ENCODE measurements at regions not wholly inside any gene's neighbourhood (a gene's known extent, or its start where the extent isn't known, plus 50 kb on each side); places are given as distances from the start of the nearest gene placed in this dataset.
"Not testable (repeated sequence)": the region's sequence is repeated elsewhere in the genome, so short reads cannot be mapped to it uniquely, and the experiment has no call there.

- DNase-seq (ENCODE audit: low spot score): not testable (repeated sequence)
Measured at GRCh38 chr11:114805431-114805830, 127.1 kb downstream of the NXPE2 start.

DNA sequence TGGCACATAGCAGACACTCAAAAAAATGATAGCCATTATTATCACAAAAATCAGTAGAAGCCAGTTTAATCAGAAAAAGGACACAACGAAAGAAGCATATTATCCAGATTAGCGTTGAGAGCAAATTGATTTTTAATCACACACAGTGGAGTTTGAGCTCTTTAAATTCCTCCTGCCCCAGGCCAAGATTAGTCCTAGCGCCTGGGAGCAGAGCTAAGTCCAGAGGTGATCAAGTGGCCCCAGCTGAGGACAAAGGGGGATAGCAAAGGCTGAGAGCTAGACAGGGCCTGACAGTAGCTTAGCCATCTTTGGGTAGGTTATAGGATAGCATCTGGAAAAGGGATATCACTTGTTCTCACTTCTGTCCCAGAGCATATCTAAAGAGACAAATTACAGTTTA is 133.6 kb downstream of the NXPE2 start:
- DNase-seq (ENCODE audit: low spot score): no peak

DNA sequence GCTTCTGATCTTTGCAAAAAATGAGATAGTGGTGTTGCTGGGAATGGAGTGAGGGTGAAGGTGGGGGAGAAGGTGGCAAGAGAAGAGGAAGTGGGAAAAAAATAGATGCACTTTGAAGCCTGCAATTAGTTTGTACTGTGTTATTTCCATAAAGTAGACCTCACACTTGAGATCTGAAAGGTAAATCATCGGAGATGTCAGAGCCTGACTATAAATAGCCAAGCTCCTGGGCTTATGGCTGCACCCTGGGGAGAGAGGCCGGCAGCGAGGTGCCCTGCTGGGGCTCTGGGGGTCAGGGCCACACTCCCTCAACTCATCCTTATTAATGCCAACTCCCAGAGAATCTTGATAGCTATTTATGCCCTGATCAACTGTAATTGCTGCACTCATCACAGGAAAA is 134.4 kb downstream of the NXPE2 start:
- no peak for DNase-seq (ENCODE audit: low spot score)

DNA sequence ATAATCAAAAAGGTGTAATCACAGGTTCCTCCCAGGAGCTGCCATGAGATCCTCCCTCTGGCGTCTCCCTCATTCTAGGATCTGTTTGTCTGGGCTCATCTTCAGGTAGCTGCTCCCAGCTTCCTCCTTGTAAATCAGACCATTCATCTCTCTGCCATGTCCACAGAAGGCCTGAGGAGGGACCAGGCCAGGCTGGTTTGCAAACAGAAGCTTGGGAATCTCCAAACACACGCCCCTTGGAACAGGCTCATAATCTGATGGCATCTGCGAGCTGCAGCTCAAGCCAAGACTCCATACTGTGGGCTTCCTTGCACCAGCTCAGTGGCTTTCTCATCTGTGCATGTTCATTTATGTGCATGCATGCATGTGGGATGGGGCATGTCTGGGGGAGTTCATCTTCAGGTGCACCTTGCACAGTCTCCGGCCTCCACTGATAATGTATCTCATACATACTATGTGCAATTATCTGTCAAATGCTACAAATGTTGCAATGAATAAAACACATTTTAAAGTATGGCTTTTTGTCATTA is 134.9 kb downstream of the NXPE2 start:
- no peak for DNase-seq (ENCODE audit: low spot score)

DNA sequence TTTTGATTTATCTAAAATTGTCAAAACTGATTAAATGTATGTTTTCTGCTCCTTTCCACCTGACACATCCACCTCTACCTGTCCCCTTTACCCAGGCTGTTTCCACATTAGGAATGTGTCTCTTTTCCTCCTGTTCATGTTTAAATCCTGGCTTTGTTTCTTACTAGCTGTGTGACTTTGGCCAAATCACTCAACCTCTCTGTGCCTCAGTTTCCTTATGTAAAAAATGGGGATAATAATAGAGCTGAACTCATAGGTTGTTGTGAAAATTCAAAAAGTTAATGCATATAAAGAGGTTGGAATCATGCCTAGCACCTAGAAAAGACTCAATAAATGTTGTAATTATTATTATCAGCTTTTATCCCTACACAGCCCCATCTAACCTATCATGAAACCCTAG is 136.8 kb downstream of the NXPE2 start:
- DNase-seq (ENCODE audit: low spot score): no peak

DNA sequence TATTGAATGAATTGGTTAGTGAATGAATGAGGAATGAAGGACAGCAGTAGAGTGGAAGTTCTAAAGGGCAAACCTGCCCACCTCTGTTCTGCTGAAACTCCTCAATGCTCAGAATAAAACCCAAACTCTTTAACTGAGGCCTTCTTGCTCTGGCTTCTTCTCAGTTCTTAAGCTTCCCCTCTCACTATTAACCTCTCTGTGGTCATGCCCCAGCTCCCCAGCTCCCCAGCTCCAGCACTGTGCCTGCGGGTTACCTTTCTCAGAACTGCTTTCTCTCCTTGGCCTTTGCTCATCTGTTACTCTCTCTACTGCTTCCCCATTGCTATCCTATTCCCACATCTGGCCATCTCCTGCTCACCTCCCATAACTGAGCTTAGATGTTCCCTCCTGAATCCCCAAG is 137.4 kb downstream of the NXPE2 start:
- no peak for DNase-seq (ENCODE audit: low spot score)

GRCh38 chr11:114816791-114817190 is 138.5 kb downstream of the NXPE2 start:
- no peak for DNase-seq (ENCODE audit: low spot score)

DNA sequence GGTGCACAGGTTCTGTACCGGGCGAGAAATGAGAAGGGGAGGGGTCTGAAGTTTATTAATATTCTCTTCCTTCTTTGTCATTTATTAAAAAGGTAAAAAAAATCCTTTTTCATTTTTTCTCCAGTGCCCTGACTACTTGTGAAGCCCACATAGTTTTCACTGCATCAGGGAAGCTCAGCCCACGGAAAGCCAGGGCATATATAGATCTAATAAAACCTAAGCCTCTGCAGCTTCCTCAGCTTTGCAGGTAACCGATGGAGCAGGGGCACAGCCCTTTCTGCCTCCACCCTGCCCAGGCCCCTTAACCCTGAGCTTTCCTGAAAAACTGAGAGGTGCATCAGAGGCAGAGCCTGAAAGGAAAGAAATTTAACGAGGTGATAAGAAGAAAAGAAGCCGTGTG is 140.1 kb downstream of the NXPE2 start:
- no peak for DNase-seq (ENCODE audit: low spot score)

- no peak for DNase-seq (ENCODE audit: low spot score)
Measured at GRCh38 chr11:114819028-114819427, 140.7 kb downstream of the NXPE2 start.

DNA sequence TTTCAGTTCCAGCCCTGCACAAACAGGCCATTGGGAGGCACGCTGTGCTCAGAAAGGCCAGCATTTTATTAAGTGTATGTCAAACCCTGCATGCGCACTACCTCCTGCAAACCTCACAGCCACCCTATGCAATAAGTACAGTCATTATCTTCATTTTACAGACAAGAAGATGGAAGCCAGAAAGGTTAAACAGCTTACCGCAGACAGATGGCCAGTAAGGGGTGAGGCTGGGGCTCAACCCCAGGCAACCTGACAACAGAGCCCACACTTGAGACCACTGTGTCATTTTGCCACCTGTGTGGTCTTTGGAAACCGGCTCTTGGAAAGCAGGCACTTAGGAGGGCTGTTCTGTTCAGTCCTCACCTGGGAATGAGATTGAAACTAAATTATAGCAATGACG is 142.3 kb downstream of the NXPE2 start:
- no peak for DNase-seq (ENCODE audit: low spot score)

GRCh38 chr11:114821621-114822412 is 143.5 kb downstream of the NXPE2 start:
- DNase-seq (ENCODE audit: low spot score): no peak

DNA sequence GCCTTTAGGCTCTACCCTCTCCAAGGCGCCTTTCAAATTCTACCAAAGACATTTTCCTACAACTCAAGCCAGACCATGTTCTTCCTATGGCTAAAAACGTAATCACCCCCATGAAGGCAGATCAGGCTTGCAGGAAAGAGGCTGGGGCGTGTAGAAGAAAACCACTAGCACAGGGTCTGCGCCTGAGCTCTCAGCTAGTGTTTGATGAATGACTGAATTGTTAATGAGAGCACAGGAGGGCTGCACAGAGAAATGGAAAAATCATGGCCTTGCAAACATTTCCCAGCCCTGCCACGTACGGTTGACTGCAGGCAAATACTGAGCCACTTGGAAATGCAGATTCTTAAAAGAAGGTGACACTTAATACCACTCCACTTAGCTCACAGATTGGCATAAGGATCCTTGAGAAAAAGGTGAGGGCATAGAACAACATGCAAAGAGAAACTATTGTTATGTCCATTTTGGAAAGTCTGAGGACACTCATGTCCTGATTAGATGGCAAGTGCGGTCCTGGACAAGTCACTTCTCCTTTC is 148.6 kb downstream of the NXPE2 start:
- no peak for DNase-seq (ENCODE audit: low spot score)

- DNase-seq (ENCODE audit: low spot score): no peak
Measured at GRCh38 chr11:114827736-114828135, 149.4 kb downstream of the NXPE2 start.

DNA sequence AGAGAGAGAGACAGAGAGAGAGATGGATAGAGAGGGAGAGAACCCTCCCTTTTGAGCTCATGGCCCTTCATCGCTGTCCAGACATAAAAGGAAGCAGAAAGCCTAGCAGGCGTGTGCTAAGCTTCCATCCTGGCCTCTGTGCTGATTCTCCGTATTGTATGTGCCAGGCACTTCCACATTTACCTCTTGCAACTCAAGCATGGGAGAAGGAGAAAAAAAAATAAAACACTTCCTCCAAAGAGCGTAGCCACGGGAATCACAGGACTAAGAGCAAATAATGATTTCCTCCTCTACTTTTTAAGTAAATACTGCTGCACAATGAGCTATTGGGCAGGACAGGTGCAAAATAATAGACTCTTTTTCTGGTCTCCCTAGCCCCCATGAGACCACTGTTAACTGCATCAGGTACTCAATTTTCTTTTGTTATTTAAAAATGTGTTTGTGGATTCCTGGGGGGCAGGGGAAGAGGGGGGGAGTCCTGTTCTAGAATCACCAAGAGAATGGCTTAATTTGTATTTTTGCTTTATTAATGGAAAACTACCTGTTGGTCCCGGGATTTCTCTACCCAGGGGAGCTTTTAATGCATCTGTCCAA is 154.3 kb downstream of the NXPE2 start:
- DNase-seq (ENCODE audit: low spot score): no peak

GRCh38 chr11:114836161-114836560 is 157.8 kb downstream of the NXPE2 start:
- no peak for DNase-seq (ENCODE audit: low spot score)

DNA sequence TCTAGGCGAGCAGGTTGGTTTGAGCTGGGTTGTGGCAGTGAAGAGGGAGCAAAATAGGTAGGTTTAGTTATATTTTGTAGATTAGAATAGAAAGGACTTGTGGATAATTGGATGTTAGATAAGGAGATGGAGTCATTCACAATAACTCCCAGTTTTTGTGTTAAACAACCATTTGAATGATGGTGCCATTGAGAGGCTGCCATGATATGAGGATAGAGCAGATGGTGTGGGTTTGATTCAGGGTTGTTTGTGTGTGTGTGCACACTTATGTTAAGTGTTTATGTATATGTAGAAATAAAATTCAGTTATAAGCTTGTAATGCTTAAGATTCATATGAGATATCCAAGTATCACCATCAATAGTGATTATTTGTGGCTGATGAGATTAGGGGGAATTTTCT is 166.6 kb downstream of the NXPE2 start:
- no peak for DNase-seq (ENCODE audit: low spot score)

- DNase-seq (ENCODE audit: low spot score): no peak
Measured at GRCh38 chr11:114845766-114846415, 167.6 kb downstream of the NXPE2 start.

DNA sequence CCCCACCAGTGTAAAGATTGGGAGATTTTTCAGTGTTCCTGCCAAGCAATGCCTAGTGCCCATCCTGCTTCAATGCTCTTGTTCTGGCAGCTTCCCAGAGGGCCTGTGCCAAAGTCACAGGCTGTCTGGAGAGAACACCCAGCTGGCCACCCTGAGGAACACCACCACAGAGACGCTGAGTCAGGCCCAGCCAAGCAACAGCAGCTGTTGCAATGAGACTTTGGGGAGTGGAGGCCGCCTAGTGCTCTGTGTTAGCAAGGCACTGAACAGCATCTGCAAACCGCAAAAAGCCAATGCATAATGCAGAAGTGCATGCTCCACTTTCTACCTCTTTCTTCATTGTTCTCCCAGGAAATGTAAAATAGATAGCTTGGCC is 168.1 kb downstream of the NXPE2 start:
- no peak for DNase-seq (ENCODE audit: low spot score)

- DNase-seq (ENCODE audit: low spot score): no peak
Measured at GRCh38 chr11:114847306-114847975, 169.1 kb downstream of the NXPE2 start.

DNA sequence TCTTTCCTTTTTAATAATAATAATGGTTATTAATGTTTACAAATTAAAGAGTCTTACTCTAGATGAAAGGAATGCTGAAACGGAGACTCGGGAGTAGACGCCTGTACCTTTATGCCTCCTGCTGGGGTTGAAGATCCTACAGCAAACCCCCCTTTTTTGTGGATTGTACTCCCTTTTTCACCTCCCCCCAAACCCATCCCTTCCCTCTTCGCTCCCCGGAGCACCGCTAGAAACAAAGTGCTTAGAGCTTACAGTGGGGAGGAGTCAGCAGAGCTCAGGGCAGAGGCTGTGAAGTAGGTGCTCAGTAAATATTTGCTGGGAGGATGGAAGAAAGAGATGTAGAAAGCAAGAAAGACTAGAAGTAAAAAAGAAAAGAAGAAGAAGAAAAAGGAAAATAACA is 169.7 kb downstream of the NXPE2 start:
- DNase-seq (ENCODE audit: low spot score): no peak

GRCh38 chr11:114857281-114857680 is 179.0 kb downstream of the NXPE2 start:
- no peak for DNase-seq (ENCODE audit: low spot score)

DNA sequence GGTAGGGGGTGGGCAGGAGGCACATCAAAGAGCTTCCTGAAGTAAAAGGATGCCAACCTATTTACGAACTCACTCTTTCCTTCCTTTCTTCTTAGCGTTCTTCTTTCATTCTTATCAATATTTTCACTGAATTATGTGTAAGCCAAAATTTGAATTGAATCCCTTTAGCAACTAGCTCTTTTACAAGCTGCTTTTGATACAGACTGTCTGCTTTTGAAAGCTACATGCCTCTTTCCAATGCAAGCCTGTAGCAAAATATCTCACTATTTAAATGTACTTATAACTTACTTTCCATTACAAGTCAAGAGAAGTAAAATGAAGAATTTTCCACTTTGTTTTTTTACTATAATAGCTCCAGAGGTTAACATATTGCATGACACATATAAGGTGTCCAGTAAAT is 186.6 kb downstream of the NXPE2 start:
- no peak for DNase-seq (ENCODE audit: low spot score)
